Endothelial cell of umbilical vein (primary cell): ENCODE measurements at regions not wholly inside any gene's neighbourhood (a gene's known extent, or its start where the extent isn't known, plus 50 kb on each side); places are given as distances from the start of the nearest gene placed in this dataset.

Source experiments
- BruUV-seq: library from RNA; stranded (reverse); fragments of 400-500 nt; replicated peaks from 2 replicates; lab custom pipeline; 2021; lab: Mats Ljungman, UMichigan
- CTCF ChIA-PET: fragments of 300-600, 350-600 bp; sonication (Branson Sonifier 250); formaldehyde crosslinking; loops from one replicate; lab custom pipeline; 2021; ENCODE audit warnings: antibody characterized with exemption, inconsistent platforms; lab: Charles Lee
- POLR2A ChIA-PET: fragments of 300-600, 350-600 bp; sonication (Branson Sonifier 250); formaldehyde crosslinking; loops from one replicate; lab custom pipeline; 2021; ENCODE audit warnings: antibody characterized with exemption, inconsistent platforms; lab: Charles Lee
- DNase-seq: peaks from one replicate; pipeline ENCODE4 v3.0.0-alpha.2; 2011; ENCODE audit warnings: low read depth, low spot score
- FAIRE-seq: peaks from 2 replicates; lab custom pipeline; 2011; peaks lifted over from hg19 to GRCh38; lab: Jason Lieb, UNC
- H2AFZ ChIP-seq: 2 replicates; pipeline ENCODE4 v1.6.0; 2012; ENCODE audit warnings: low read depth, low read length, control low read depth, inconsistent platforms
- H3K27ac ChIP-seq: 2 replicates; pipeline ENCODE4 v1.5.1; 2011; ENCODE audit warnings: low read depth, mild to moderate bottlenecking, control low read depth, low read length, moderate library complexity; ENCODE audit not compliant: insufficient read depth
- H3K27me3 ChIP-seq, 2 experiments: 2 replicates each; pipeline versions ENCODE4 v1.6.0 to v1.6.1; 2011; ENCODE audit warnings: low read length in 2 of 2, mixed read lengths in 1 of 2; ENCODE audit not compliant: control insufficient read depth in 2 of 2, insufficient read depth in 2 of 2
- H3K36me3 ChIP-seq, 2 experiments: 2 replicates in 1 of 2; 3 replicates in 1 of 2; pipeline ENCODE4 v1.5.1; 2011; ENCODE audit warnings: low read length in 2 of 2, mild to moderate bottlenecking in 1 of 2, moderate library complexity in 1 of 2; ENCODE audit not compliant: control insufficient read depth in 2 of 2, insufficient read depth in 2 of 2; ENCODE audit errors: extremely low read depth in 1 of 2
- H3K4me1 ChIP-seq: 3 replicates; pipeline ENCODE4 v1.5.1; 2011; ENCODE audit warnings: mild to moderate bottlenecking, low read length; ENCODE audit not compliant: control insufficient read depth, insufficient read depth; ENCODE audit errors: extremely low read depth
- H3K4me2 ChIP-seq: 2 replicates; pipeline ENCODE4 v1.6.1; 2011; ENCODE audit warnings: low read length, control low read depth, mixed read lengths; ENCODE audit not compliant: insufficient read depth
- H3K4me3 ChIP-seq, 3 experiments: fragments of 200-600 bp in 1 of 3; sonication (generic), shearing (Covaris generic) in 1 of 3; replicated peaks in 1 of 3; 2 replicates each; pipeline ENCODE4 v1.5.1; 2011 to 2016; ENCODE audit warnings: control low read depth in 3 of 3, low read length in 3 of 3, mild to moderate bottlenecking in 2 of 3, inconsistent platforms in 1 of 3, low read depth in 1 of 3, moderate library complexity in 1 of 3; ENCODE audit not compliant: insufficient read depth in 1 of 3
- H3K79me2 ChIP-seq: 2 replicates; pipeline ENCODE4 v1.6.0; 2012; ENCODE audit warnings: low read length, inconsistent platforms; ENCODE audit not compliant: control insufficient read depth, insufficient read depth
- H3K9ac ChIP-seq: replicated peaks from 2 replicates; pipeline ENCODE3; 2011; ENCODE audit warnings: low read length, control low read depth; ENCODE audit not compliant: insufficient read depth; ENCODE audit errors: extremely low read depth
- H3K9me1 ChIP-seq: replicated peaks from 3 replicates; pipeline ENCODE4 v1.6.0; 2011; ENCODE audit warnings: mild to moderate bottlenecking, low read length; ENCODE audit not compliant: control insufficient read depth, insufficient read depth; ENCODE audit errors: extremely low read depth
- H3K9me3 ChIP-seq: replicated peaks from 2 replicates; pipeline ENCODE4 v1.5.1; 2012; ENCODE audit warnings: low read length, inconsistent platforms; ENCODE audit not compliant: control insufficient read depth, insufficient read depth
- H4K20me1 ChIP-seq: replicated peaks from 2 replicates; pipeline ENCODE3; 2011; ENCODE audit warnings: mild to moderate bottlenecking, low read length; ENCODE audit not compliant: control insufficient read depth, insufficient read depth; ENCODE audit errors: extremely low read depth
- EZH2 ChIP-seq: IDR thresholded peaks from 2 replicates; pipeline ENCODE4 v1.6.1; 2012; ENCODE audit warnings: borderline replicate concordance, low read depth, mild to moderate bottlenecking, moderate library complexity, low read length, inconsistent platforms; ENCODE audit not compliant: severe bottlenecking
- FOS ChIP-seq: IDR thresholded peaks from 2 replicates; pipeline ENCODE4 v1.6.1; 2011; ENCODE audit warnings: mild to moderate bottlenecking, low read length, moderate library complexity, borderline replicate concordance; ENCODE audit not compliant: insufficient read depth
- GATA2 ChIP-seq: IDR thresholded peaks from 2 replicates; pipeline ENCODE4 v1.7.0; 2011; ENCODE audit warnings: low read depth, mild to moderate bottlenecking, moderate library complexity, mixed read lengths, low read length; ENCODE audit not compliant: insufficient read length, insufficient read depth
- JUN ChIP-seq: IDR thresholded peaks from 2 replicates; pipeline ENCODE4 v1.6.1; 2011; ENCODE audit warnings: borderline replicate concordance, low read depth; ENCODE audit not compliant: insufficient read length, insufficient read depth
- MYC ChIP-seq: IDR thresholded peaks from one replicate; pipeline ENCODE4 v1.6.1; 2011; ENCODE audit warnings: mild to moderate bottlenecking, low read depth, low read length
- POLR2A ChIP-seq: IDR thresholded peaks from 2 replicates; pipeline ENCODE4 v1.6.1; 2012; ENCODE audit warnings: low read depth, mild to moderate bottlenecking, control low read depth, low read length
- POLR2AphosphoS5 ChIP-seq: IDR thresholded peaks from 2 replicates; pipeline ENCODE4 v1.6.1; 2012; ENCODE audit warnings: low read depth, mild to moderate bottlenecking, control low read depth, low read length, moderate library complexity; ENCODE audit not compliant: insufficient read depth
- dilution Hi-C: fragments of 300-500 bp; cut with MboI; formaldehyde crosslinking; loops from one replicate; pipeline ENCODE4 v1.15.0; 2019; ENCODE audit warnings: low sequenced_read_pairs; ENCODE audit not compliant: extremely low pct_ligation_motif_present
- intact Hi-C: fragments of 100-400 bp; cut with micrococcal nuclease; formaldehyde crosslinking; loops from one replicate; pipeline ENCODE4 v1.10.0; 2022
- TF ChIP-seq, protein P1 (sequence below), 2 donors: IDR thresholded peaks; 1 replicate in 1 of 2; 2 replicates in 1 of 2; pipeline ENCODE4 v1.5.1; 2011; ENCODE audit warnings: low read length in 2 of 2, mild to moderate bottlenecking in 2 of 2, moderate library complexity in 2 of 2, control low read depth in 1 of 2, inconsistent platforms in 1 of 2, low read depth in 1 of 2; ENCODE audit not compliant: insufficient read depth in 1 of 2; ENCODE audit errors: extremely low read depth in 1 of 2
- TF ChIP-seq, protein P2 (sequence below): IDR thresholded peaks from 2 replicates; pipeline ENCODE4 v1.6.1; 2011; ENCODE audit not compliant: insufficient read depth, insufficient read length

- Histone ChIP-seq H3K4me1 (no peaks in the 10 kb centered on the region), H4K20me1 (no peaks in the 10 kb centered on the region), H3K27me3 (no peaks in the 10 kb centered on the region), H3K36me3 (no peaks in the 10 kb centered on the region), H3K27ac (no peak overlapping the region), H3K4me3 (no peak overlapping the region), H3K4me2 (no peak overlapping the region), H3K9me1 (no peaks in the 10 kb centered on the region), H3K79me2 (no peaks in the 10 kb centered on the region), H3K9ac (no peak overlapping the region), H3K9me3 (no peaks in the 10 kb centered on the region), H2AFZ (no peak overlapping the region)
- ChIA-PET CTCF (no interaction called here), POLR2A (no interaction called here)
- no peak for DNase-seq
- no peak for FAIRE-seq
- no TSS peak for BruUV-seq
- intact Hi-C loops (no loop called here), dilution Hi-C loops (no loop called here)
- TF ChIP-seq EZH2 (no peak), POLR2AphosphoS5 (no peak), GATA2 (no peak), JUN (no peak), MYC (no peak), FOS (no peak), POLR2A (no peak)
- TF ChIP-seq, protein P1, sequence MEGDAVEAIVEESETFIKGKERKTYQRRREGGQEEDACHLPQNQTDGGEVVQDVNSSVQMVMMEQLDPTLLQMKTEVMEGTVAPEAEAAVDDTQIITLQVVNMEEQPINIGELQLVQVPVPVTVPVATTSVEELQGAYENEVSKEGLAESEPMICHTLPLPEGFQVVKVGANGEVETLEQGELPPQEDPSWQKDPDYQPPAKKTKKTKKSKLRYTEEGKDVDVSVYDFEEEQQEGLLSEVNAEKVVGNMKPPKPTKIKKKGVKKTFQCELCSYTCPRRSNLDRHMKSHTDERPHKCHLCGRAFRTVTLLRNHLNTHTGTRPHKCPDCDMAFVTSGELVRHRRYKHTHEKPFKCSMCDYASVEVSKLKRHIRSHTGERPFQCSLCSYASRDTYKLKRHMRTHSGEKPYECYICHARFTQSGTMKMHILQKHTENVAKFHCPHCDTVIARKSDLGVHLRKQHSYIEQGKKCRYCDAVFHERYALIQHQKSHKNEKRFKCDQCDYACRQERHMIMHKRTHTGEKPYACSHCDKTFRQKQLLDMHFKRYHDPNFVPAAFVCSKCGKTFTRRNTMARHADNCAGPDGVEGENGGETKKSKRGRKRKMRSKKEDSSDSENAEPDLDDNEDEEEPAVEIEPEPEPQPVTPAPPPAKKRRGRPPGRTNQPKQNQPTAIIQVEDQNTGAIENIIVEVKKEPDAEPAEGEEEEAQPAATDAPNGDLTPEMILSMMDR (IDR thresholded peaks at IDR 0.05; ENCODE audit: extremely low read depth in 1 of 2, insufficient read depth in 1 of 2, low read depth in 1 of 2, low read length in 2 of 2), result no peak
- TF ChIP-seq, protein P2, sequence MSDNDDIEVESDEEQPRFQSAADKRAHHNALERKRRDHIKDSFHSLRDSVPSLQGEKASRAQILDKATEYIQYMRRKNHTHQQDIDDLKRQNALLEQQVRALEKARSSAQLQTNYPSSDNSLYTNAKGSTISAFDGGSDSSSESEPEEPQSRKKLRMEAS, result no peak
Observed at GRCh38 chr3:30309961-30310954, 296.1 kb upstream of the TGFBR2 start.
